ENCODE measurements at regions not wholly inside any gene's neighbourhood (a gene's known extent, or its start where the extent isn't known, plus 50 kb on each side); places are given as distances from the start of the nearest gene placed in this dataset.

DNA sequence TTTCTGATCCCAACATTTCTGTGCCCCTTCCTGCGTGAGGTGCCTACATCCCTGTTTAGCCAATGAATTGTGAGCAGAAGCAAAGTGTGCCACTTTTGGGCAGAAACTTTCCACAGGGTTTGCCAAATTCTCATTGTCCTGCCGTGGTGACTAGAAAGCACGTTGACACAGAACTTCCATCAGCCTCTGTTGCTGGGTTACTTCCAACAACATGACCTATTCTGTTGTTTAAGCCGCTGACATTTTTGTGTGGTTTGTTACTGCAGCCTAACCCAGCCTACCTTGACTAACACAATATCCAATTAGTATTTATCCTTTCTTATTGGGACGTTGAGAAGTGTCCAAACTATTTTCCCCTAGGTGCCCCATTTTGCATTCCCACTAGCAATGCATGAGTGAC lies 136.8 kb downstream of the URB2 start:
- no peak for DNase-seq

DNA sequence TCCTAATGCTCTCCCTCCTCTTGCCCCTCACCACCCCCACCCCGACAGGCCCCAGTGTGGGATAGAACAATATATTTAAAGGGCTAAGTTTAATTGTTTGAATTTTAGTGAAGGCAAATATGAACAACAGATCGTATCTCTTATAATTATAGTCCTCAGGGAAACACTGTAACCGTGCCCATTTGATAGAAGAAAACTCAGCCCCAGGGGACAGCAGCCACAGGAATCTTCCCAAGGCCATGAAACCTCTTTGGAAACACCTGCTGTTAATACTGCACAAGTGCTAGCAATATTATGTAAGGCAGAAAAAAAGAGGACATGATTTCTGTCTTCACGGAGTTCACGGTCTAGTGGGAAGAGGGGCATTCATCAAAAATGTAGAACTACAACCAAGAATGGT lies 142.2 kb downstream of the URB2 start:
- no peak for DNase-seq

DNA sequence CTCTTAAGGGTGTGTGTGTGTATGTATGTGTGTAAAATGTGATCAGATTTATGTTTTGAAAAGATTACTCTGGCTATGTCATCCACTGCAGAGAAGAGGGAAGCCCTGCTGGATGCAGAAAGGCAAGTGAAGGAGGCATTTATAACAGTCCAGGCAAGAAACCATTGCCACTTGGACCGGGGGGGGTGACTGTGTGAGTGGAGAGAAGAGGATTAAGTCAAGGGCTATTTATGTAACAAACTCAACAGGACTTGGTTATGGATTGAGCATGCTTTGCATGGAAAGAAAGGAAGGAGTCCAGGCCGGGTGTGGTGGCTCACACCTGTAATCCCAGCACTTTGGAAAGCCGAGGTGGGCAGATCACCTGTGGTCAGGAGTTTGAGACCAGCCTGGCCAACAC lies 143.0 kb downstream of the URB2 start:
- no peak for DNase-seq

DNA sequence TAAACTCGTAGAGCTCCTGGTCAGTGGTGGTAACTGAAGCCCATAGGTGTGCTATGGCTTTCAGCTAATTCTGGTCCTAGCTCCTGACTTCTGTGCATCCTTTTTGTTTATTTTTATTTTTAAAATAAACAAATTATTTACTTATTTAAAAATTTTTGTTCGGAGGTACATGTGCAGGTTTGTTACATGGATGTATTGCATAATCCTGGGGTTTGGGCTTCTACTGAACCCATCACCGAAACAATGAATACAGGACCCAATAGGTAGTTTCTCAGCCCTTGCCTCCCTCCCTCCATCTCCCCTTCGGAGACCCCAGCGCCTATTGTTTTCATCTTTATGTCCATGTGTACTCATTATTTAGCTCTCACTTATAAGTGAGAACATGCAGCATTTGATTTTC lies 143.8 kb downstream of the URB2 start:
- no peak for DNase-seq

DNA sequence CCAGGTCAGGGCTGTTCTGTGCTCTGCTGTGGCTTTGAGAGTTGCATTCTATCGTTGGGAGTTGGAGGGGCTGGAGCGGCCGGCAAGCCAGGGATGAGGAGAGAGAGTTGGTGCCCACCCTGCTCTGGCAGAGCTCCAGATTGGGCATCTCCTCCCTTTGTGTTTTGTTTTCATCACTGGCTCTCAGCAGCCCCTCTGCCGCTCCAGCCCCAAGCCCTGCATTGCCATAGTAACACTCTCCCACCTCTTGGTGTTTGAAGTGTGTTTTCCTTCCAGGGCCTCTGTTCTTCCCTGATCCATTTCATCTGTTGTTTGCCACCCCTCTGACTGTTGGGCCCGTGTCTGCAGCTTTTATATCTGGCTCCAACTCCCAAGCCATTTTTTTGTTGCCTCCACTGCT lies 152.7 kb downstream of the URB2 start:
- no peak for DNase-seq

DNA sequence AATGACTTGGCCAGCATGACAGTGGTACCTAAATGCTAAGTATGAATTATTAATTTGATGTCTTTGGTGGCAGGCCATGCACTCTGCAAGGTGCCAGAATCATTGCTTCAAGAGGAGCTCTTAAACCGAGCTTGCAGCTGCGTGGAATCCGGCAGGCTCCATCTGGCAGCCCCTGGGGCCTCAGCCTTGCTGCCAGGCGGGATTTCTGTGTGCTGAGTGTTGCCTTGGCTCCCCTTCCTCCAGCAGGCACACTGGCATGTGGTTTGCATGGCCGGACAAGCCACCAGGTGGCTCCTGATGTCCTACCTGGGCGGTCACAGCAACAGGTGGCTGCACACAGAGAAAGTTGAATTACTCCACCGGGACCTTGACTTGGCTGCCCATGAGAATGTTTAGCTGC lies 155.4 kb downstream of the URB2 start:
- no peak for DNase-seq

DNA sequence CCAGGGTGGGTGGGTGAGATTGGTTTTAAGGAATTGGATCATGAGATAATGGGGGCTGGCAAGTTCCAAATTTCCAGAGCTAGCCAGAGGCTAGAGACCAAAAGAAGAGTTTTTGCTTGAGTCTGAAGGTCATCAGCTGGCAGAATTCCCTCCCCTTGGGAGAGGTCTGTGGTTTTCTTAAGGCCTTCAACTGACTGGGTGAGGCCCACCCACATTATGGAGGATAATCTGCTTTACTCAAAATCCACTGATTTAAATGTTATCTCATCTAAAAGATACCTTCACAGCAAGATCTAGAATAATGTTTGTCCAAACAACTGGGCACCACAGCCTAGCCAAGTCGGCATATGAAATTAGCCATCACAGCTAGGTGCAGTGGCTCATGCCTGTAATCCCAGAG lies 156.4 kb downstream of the URB2 start:
- no peak for DNase-seq

DNA sequence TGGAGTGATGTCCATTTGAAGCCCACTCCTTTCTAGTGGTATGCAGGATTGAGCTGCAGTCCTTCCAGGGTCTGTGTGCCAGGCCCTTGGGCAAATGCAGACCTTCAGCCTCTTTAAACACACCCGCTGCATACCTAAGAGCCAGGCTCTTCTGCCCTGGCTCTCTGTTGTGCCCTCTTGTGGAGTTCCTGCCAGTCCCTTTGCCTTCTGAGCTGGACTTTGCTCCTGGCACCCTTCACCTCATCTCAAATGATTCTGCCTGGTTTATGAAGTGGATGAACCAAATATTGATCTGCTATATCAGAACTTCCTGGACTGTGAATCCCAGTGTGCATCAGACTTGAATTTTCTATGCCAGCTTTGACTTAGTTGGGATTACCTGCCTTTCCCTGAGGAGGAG lies 158.8 kb downstream of the URB2 start:
- DNase-seq: no peak

DNA sequence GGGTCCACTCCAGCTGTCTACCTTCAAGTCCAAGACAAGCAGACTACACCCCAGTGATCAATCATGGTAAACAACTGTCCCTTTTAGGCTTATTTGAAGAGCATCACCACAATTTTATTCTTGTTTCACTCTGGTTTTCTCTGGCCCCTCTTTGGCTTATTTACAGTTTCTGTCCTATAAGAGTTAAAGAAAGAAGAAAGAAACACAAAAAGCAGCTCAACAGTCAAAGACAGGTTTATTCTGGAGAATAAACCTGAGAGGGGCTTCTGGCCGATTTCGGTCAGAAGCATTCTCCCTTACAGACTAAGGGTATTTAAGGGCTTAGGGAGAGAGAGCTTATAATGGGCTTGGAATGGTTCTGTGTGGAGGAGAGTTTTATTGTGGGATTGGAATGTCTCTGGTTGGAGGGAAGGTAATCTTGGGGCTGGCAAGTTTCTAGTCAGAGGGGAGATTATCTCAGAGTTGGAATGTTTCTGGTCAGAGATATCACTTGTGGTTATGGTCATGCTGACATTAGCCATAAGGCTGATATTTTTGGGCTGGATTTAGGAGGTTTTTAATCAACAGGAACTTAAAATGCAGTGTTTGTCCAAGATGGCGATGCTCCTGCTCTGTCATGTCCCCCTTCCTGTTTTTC lies 161.0 kb downstream of the URB2 start:
- no peak for DNase-seq

DNA sequence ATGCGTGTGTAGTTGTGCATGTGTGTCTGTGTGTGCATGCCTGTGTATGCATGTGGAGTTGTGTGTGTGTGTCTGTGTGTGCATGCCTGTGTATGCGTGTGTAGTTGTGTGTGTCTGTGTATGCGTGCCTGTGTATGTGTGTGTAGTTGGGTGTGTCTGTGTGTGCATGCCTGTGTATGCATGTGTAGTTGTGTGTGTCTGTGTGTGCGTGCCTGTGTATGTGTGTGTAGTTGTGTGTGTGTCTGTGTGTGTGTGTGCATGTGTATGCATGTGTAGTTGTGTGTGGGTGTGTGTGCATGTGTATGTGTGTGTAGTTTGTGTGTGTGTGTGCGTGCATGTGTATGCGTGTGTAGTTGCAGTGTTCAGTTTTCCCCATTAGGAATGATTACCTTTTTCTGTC lies 162.0 kb downstream of the URB2 start:
- no peak for DNase-seq

DNA sequence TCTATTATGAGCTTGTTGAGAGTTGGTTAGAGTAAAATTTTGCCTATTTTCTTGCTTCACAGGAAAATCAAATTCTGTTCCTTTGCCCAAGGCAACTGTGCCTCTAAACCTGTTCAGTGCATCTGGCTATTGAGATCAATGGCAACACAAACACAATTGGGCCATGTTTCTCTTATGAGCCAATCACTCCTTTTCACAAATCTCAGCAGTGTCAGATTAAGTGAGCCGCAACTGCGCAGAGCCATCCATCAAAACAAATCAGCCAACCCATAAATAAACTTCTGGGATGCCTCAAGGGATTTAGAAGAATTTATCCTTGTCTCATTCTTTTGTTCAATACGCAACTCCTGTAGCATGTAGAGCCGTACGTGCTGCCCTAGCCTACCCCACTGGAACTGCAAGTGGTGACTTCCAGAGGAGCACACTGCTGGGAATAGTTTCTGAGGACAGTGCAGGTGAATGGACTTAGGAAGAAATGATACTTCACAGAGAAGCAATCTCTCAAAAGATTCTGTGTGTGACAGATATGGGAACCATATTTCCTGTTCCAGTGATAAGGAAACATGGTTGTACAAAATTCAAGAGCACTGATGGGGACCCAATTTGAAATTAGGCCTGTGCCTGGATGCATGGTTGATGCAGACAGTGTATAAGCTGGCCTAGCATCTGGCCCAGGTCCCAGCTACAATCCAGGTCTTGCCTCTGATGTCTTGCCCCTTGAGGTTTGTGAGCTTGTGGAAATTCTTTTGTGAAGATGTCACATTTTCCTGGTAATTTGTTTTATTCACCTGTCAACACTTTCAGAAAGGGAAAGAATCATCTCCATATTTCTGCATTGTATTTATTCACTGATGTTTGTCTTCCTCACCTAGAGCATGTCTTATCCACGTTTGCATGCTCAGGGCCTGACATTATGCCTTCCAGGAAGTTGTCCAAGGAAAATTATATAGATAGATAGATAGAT lies 166.2 kb downstream of the URB2 start:
- no peak for DNase-seq

DNA sequence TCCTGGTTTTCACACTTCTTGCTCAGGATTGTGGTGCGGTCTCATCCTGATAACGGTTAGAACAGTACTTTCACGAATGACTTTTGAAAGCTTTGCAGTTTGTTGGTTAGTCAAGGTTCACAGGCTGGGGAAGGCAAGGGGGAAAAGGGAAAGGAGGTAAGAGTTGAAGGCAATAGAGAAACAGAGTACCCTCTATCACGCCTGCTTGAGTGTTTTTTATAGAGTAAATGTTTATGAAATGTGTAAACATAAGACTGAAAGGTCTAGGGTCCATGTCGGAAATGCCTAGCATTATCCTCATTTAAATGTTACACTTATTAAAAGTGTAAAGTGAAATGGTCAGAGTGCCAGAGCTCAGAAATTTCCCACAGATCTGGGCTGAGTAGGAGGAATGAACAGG lies 167.4 kb downstream of the URB2 start:
- DNase-seq: no peak

DNA sequence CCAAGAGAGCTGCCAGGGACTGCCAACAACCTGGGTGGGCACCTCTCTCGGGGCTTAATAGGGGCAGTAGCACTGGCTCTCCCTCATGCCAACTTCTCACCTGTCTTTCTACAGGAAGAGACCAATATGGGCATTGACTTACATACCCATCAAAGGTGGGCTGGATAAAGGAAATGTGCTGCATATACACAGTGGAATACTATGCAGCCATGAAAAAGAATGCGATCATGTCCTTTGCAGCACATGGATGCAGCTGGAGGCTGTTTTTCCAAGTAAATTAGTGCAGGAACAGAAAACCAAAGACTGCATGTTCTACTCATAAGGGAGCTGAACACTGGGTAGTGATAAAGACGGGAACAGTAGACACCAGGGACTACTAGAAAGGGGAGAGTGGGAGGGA lies 172.5 kb downstream of the URB2 start:
- no peak for DNase-seq

DNA sequence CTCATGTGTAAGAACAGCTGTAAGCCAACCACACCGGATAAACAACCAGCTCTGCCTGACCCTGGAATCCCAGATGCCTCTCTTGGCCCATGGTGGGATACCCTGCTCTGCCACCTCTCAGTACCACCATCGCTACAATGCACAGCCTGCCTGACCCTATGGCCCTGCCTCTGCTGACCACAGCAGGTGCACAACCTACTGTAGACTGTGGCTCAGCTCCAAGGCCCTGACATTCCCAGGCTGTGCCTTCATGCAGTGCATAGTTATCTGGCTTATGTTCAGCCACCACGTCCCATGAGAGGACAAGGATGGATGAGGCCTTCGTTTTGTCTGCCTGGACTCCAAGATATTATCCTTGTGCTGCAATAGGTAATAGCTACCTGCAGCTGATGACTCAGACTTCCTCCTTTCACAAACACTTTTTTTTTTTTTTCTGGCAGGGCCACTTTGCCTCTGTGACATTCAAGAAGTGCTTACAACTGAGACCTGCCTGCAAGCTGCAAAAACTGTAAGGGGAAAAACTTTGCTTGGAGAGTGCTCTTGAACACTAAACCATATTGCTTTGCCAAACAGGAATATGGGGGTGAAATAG lies 177.7 kb downstream of the URB2 start:
- no peak for DNase-seq

DNA sequence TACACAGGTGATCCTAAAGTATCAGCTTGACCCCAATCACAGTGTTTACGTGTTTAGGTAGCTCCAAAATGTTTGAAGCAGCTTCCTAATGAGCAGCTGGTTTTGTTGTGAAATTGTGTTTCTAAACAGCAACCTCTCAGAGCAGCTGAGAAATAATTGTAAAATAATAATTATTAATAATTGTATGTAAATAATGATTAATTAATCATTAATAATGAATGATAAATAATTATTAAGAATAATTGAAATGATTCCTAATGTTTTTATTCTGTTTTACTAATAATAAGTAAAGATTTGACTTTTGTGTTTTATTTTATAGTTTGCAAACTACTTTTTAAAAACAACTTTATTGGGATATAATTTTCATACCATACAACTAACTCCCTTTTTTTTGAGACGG lies 182.2 kb downstream of the URB2 start:
- DNase-seq: no peak

DNA sequence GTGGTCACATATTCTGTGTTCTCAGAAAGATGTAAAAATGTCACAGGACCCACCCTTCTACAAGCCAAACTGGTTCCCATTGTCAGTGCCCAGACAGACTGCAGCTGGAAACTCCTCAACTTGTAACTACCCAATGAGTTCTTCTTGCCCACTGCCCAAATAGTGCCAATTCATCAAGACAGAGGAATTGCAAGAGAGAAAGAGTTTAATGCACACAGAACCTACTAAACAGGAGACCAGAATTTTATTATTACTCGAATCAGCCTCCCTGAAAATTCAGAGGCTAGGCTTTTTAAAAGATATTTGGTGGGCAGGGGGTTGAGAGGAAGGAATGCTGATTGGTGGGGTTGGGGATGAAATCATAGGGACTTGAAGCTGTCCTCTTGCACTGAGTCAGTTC lies 184.1 kb downstream of the URB2 start:
- DNase-seq: no peak

DNA sequence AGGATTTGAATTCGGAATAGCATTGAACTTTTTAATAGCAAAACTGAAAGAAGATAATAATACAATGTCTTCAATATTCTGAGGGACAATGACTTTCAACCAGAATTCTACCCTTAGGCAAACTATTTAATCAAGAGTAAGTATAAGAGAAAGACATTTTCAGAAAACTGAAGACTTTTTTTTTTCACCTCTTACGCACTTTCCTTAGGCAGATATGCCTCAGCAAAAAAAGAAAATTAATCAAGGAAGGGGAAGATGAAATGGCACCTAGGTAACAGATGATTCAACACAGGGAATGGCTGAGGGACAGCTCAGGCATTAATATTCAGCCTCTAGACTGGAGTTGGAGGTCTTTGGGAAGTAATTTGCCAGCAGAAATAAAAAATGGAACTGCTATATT lies 184.9 kb downstream of the URB2 start:
- DNase-seq: no peak

DNA sequence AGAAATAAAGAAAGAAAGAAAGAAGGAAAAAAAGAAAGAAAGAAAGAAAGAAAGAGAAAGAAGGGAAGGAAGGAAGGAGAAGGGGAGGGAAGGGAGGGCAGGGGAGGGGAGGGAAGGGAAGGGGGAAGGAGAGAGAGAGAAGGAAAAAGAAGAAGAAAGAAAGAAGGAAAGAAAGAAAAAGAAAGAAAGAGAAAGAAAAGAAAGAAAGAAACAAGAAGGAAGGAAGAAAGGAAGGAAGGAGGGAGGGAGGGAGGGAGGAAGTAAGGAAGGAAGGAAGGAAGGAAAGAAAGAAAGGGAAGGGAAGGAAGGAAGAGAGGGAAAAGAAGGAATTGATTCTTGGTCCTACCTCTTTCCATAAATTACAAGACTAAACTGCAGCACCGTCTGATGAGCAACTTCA lies 186.1 kb downstream of the URB2 start:
- DNase-seq: no peak

DNA sequence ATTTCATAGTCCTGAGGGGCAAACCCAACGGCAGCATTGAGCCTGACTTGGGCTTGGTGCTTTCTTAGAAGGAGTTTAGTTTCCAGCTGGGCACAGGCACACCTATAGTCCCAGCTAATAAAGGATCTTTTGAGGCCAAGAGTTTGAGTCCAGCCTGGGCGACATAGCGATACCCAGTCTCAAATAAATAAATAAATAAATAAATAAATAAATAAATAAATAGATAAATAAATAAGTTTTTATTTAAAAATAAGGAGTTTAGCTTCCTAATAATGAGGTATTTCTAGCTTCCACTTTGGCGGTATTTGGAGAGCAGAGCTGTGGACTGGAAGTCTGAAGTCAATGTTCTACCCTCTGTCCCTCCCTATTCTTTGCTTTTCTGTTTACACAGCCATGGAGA lies 186.6 kb downstream of the URB2 start:
- DNase-seq: no peak

DNA sequence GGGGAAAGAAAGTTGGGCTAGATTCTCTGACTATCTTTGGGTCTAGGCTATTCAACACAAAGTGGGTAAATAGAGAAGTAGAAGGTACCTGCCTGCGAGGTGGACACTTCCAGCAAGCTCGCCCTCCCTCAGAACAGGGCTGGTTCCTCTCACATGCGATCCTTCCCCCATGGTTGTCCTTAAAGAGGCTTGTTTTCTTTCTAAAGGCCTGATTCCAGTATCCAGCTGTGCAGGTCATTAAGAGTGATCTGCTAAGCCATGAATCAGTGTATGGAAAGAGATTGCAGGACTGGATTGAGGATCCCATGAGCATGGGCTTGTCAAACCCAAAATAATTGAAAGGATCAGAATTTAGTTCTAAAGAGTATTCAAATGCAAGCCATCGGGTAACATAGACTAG lies 189.0 kb downstream of the URB2 start:
- DNase-seq: no peak

DNA sequence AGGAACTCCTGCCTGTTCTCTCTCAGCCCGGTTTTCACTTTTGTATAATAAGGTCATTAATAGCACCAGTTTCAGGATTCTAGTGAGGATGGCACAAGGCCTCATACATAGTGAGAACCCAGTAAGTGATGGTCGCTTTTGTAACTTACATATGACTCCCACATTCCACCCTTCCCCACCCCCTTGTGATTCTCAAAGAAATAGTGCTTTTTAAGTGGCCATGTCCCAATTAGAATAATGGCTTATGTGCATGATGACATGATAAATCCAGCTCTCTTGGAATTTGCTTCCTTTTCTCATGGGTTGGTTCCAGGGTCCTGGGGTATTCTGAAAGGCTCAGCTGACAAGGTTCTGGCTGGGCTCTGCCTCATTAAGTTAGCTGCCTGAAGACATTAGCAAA lies 189.9 kb downstream of the URB2 start:
- DNase-seq: no peak

DNA sequence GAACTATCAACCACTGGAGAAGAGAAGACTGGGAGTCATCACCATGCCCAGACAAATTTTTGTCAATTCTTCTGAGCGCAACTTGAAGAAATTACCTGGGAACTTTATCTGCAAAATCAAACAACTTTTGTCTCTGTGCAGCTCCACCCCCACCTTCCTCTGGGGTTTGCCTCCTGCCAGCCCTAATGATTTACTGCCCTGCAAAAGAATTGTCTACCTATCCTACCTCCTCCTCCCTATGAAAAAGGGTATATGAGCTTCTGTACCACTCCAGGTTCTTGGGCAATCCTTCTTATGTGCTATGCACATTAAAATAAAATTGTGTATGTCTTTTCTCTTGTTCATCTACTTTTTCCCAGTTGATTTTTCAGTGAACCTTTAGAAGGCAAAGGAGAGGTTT lies 191.9 kb downstream of the URB2 start:
- no peak for DNase-seq

DNA sequence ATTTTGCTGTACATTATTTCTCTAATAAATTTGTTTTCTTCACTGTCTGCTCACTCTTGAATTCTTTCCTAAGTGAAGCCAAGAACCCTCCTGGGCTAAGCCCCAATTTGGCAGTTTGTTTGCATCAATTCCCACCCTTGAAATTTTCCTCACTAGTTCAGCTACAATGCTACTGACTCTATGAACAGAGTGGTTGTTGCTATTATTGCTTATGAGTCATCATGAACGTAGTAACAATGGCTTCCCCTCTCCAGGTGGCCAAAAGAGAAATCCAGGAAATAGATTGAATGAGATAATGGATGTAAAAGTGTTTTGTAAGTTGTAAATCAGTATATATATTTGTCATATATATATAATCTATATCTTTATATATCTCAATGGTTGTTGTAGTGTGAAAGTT lies 193.0 kb downstream of the URB2 start:
- no peak for DNase-seq

DNA sequence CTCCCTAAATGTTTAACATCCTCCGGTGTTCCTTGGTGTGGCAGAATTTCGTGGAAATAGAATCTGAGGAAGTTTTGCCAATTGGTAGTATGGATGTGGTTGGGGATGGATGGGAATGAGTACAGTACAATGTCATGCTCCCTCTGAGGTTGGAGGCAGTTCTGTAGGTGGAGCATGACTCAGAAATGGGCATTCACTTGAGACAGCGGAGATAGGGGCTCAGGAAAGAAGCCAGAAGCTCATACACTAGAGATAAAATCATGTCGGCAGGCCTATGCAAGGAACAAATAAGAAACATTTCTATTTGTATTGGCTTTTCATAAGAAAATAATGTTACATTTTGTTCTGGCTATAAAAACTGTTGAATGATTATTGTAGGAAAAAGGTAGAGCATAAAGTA lies 196.0 kb downstream of the URB2 start:
- DNase-seq: no peak
